ENCODE measurements at regions not wholly inside any gene's neighbourhood (a gene's known extent, or its start where the extent isn't known, plus 50 kb on each side); places are given as distances from the start of the nearest gene placed in this dataset.
"Not testable (repeated sequence)": the region's sequence is repeated elsewhere in the genome, so short reads cannot be mapped to it uniquely, and the experiment has no call there.

DNA sequence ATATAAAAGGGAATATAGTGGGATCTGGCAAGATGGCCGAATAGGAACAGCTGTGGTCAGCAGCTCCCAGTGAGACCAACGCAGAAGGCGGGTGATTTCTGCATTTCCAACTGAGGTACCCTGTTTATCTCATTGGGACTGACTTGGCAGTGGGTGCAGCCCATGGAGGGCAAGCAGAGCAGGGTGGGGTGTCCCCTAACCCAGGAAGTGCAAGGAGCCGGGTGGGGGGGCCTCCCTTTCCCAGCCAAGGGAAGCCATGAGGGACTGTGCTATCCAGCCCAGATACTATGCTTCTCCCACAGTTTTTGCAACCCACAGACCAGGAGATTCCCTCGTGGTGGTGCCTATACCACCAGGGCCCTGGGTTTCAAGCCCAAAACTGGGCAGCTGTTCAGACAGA, 342.4 kb downstream of the RPS29 start:
- DNase-seq (ENCODE audit: low spot score): not testable (repeated sequence)

DNA sequence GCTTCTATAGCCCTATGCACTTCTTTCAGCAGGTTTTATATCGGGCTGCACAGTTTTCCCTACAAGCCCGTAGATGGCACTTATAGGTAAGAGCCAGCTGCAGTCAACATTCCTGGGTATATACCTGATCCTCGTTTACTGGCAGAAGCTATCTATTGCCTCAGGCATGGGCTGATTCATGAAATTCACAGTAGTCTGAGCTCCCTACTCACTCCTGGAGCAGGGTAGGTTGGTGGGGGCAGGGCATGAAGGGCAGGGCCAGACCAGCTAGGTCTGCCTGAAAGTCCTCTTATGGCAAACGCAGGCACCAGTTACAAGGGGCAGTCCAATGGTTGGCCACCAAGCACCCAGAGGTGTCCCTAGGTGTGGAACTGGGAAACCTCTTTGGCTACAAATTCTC, 345.8 kb downstream of the RPS29 start:
- DNase-seq (ENCODE audit: low spot score): no peak

- no peak for DNase-seq (ENCODE audit: low spot score)
These were observed 357.6 kb downstream of the RPS29 start for GRCh38 chr14:49228552-49228951.

DNA sequence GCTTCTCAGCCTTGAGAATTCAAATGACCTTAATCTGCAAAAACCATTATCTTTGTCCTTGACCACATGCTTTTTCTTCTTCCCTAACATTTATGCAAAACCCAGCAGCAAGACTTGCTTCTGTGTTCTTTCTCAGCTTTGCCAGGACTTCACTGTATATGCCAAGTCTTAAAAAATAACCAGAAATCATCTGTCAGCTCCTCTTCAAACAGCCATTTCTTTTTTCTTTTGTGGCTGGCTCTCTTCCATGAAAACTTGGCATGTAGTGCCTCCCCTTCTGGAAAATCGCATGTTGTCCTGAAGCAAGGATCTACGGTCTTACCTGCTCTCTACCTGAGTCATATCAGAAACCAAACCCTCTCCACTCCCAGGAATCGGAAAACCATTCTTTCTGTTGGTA, 364.9 kb downstream of the RPS29 start:
- DNase-seq (ENCODE audit: low spot score): no peak

DNA sequence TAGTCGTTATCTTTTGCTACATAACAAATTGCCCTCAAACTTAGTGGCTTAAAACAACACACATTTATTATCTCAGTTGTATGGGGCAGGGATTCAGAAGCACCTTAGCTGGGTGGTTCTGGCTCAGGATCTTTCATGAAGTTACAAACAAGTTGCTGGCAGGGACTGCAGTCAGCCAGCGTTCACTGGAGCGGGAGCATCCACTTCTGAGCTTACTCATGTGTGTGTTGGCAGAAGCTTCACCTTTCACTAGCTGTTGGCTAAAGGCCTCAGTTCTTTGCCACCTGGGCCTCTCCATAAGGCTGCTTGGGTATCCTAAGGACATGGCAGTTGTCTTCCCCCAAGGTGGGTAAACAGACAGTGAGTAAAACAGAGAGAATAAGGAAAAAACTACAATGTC, 365.7 kb downstream of the RPS29 start:
- no peak for DNase-seq (ENCODE audit: low spot score)

DNA sequence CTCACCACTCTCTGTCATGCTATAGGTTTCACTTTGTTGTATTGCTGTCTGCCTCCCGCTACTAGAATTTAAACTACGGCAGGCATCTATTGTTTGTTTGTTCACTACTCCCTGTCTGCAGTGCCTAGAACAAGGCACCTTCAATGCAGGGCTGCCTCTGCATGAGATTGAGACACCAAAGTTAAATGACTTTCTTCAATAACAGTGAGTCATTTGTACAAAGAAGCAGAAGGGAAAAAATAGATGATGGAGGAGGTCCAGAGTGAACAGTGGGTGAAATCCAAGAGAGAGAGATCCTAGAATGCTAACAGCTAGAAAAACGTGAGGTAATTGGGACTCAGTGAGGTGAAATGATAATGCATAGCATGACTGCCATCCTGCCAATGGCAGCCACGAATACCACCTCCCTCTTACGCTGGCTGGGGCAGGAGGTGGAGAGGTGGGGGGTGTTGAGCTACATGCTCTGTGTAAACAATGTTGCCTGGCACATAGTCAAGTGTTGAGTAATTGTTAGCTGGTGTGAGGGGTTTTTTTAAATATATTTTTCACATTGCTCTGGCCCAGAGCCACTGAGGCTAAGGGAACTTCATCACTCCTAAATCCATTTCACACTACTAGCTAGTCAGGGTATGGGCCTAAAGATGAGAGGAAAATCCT, 367.6 kb downstream of the RPS29 start:
- no peak for DNase-seq (ENCODE audit: low spot score)

DNA sequence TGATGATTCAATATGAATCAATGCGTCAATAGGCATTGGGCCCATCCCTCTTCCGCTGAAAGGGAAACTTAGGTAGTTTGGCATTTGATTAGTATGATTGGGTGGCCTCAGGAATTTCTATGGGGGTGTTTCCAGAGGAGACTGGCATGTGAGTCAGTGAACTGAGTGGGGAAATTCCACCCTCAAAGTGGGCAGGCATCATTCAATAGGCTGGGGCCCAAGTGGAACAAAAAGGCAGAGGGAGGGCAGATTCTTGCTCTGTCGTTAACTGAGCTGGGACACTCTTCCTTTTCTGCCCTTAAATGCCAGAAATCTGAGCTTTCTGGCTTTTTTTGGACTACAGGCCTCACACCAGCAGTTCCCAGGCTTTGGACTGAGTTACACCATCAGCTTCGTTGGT, 373.5 kb downstream of the RPS29 start:
- DNase-seq (ENCODE audit: low spot score): no peak

DNA sequence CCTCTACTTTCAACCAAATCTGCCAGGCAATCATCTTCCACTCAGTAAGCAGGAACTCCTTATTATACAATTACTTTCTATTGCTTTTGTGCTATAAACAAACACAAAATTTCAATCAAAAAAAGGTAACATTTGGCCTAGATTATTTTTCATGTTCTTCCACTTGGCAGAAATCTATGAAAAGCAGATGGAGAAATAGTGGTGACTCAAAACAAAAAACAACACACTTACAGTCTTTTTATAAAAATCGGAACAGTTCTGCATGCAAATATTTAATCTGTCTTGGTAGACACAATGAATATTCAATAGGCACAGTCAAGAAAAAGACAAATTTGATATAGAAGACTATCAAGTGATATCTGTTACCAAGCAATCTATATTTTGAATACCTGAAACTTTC, 376.8 kb downstream of the RPS29 start:
- DNase-seq (ENCODE audit: low spot score): no peak

DNA sequence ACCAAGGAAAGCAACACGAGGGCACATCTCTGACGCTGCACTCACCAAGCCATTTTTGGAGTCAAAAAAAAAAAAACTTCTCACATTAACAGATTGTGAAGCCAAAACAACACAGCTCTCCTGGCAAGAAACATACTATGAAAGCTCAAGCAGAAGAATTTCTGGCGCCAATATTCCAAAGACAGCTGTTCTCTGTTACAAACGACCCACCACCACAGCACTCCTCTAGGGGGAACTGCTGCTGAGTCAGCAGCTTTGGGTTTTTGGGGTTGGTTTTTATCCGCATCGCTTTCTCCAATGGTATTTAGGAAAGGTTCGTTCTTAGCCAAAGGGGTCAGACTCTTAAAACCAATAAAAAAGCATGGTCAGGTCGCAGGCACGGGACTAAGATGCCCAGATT, 379.4 kb downstream of the RPS29 start:
- no peak for DNase-seq (ENCODE audit: low spot score)

DNA sequence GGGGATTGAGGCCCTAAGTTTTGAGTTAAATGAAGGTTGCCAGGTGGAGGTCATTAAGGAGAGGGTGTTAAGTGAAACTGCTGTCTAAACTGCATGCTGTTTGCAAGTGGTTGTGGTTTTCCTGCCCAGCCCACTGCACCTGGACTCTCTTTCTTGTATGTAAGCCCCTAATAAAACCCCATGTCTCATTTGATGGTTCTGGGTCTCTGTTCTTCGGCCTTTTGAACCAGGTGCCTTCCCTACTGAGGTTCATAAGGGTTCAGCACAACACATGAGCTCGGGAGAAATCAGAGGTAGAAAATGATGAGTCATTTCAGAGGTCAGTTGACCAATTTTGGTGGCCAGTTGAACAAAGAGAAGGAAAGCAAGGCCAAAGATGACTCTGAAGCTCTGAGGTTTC, 382.5 kb downstream of the RPS29 start:
- DNase-seq (ENCODE audit: low spot score): no peak

- DNase-seq (ENCODE audit: low spot score): no peak
These were observed 387.0 kb downstream of the RPS29 start for GRCh38 chr14:49199159-49199558.

DNA sequence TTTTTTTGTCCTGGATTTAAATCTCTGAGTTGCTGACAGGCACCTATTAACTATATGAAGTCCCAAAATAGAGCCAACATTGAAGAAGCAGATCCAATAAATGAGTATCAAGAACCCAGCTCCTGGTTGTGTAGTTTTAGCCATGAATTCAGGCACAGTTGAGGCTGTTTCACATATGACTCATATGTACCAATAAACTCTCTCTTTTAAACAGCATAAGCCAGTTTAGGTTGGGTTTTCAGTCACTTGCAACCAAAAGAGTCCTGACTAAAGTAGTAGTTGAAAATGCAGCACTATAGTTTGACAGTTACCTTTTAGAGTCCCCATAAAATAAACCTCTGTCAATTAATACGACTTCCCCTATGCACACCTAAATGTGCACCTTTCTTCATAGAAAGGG, 389.9 kb downstream of the RPS29 start:
- no peak for DNase-seq (ENCODE audit: low spot score)

GRCh38 chr14:49194067-49194466, 392.1 kb downstream of the RPS29 start:
- no peak for DNase-seq (ENCODE audit: low spot score)

DNA sequence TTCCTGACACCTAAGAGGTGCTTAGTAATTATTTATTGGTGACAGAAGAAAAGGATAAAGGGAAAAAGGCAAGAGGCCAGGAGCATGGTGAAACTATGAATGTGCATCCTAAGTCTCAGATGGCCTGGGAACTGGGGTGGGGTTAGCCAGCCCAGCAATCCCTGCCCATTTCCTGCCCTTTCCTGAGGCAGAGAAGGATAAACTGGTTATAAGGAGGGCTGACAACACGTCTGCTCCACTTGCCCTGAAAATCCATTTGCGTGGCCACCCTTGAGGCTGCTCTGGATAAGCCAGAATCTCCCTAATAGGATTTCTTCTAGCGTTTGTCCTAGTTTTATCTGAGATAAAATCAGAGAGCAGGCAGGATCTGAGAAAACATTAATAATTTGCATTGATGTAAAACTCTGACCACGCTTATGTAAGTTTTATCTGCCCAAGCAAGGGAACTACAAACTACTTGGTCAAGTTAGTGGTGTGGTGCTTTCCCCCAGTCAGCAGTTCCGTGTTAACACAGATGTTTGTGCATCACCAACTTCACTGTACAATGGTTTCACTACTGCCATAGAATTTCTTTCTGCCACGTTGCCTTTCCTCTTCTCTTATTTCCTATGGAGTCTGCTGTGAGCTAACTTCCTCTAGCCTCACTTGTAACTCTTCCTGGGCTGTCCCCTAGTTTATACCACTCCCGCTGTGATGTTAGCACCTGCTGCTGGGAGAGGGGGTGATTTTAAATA, 392.7 kb downstream of the RPS29 start:
- DNase-seq (ENCODE audit: low spot score): no peak

DNA sequence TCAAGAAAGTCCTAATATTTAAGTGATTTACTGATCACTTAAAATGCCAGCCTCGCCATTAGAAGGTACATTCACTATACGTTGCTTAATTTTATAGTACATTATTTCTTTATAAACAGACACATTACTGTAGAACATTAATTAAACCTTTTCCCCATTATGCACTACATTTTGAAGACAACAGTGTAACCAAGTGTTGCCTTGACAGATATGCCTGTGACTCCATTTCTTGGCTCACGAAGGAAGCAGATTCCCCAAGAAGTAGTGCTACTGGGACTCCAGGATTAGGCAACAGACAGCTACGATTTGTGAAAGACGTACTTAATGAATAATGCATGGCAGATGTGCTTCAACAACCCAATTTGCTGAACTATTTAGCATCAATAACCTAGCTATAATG, 394.8 kb downstream of the RPS29 start:
- no peak for DNase-seq (ENCODE audit: low spot score)

GRCh38 chr14:49189375-49189774, 396.8 kb downstream of the RPS29 start:
- no peak for DNase-seq (ENCODE audit: low spot score)

- no peak for DNase-seq (ENCODE audit: low spot score)
These were observed 398.4 kb downstream of the RPS29 start for GRCh38 chr14:49187799-49188198.

GRCh38 chr14:49173765-49174373, 412.3 kb downstream of the RPS29 start:
- DNase-seq (ENCODE audit: low spot score): peak; percentile 75

GRCh38 chr14:49164074-49164473, 422.1 kb downstream of the RPS29 start:
- DNase-seq (ENCODE audit: low spot score): no peak

DNA sequence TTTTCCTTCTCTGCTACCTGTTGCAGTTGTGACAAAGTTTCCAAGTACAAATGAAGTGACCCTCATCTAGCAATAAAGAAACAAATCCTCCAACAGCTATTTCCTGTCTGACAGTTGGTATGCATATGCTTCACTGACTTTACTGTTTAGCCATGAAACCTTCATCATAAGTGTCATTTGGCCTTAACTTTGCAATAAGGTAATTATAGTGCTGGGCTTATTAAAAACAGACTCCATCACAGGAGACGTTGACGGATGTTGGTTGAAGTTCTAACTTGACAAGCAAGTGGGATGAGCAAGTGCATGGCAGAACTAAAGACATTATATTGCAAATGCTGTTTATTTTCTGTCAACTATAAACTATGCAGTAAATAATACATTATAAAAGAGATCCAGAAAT, 425.2 kb downstream of the RPS29 start:
- no peak for DNase-seq (ENCODE audit: low spot score)

DNA sequence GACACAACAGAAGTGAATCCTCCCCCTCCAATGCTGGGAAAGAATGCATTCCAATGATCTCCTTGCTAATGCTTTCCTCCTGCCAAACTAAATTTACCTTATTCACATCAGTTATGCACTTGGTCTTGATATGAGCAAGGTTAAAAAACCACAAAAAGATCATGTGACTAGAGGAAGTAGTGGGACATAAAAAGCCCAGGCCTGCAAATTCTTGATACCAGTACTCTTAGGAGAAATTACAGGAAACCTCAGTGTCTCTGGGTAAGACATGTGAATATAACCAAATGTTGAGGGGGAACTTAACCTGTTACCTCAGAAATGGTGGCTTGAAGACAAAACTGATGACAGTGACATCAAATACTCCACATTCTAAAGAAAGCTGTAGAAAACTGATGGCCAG, 427.1 kb downstream of the RPS29 start:
- DNase-seq (ENCODE audit: low spot score): no peak

- no peak for DNase-seq (ENCODE audit: low spot score)
These were observed 446.6 kb downstream of the RPS29 start for GRCh38 chr14:49139593-49139992.

DNA sequence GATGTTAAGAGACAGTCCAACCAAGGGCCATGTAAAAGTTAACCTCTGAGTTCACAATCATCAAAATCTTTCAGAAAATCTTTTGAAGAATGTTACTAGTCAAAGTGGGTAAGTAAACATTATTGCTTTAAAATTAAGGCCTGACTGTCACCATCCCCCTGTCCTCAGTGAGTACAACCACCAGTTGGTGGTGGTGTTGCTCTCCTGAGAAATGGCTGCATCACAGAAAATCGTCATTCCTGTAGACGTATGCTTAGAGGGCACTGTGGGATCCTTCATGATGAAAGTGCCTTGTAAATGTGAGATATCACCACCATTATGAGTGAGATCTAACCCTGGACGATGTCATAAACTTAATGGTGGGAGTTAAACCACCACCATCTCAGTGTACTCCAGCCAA, 451.2 kb downstream of the RPS29 start:
- DNase-seq (ENCODE audit: low spot score): peak; percentile 1

All from HT-29 (cell line).